ENCODE measurements at regions not wholly inside any gene's neighbourhood (a gene's known extent, or its start where the extent isn't known, plus 50 kb on each side); places are given as distances from the start of the nearest gene placed in this dataset.
"Not testable (repeated sequence)": the region's sequence is repeated elsewhere in the genome, so short reads cannot be mapped to it uniquely, and the experiment has no call there.

DNA sequence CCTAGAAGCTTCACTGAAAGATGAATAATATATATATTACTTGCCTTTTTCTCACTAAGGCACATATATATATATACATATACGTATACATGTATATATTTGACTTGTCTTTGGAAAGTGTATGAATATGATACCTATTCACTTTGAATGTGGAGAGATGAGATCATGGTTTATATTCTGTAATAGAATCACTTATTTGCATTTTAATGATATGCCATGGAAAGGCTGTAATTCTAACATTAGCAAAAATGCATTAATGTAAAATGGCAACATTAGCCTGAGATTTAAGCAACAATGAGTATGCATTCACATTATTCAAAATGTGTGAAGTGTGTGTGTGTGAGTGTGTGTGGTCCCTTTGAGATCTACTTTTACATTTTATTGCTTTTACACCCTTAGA lies 54.5 kb upstream of the PRKD1 start:
- Histone ChIP-seq H3K9me3 (no peaks in the 10 kb centered on the region), H3K27me3 (no peaks in the 10 kb centered on the region), H3K9ac (no peak overlapping the region), H3K27ac (no peak overlapping the region), H3K4me3 (no peak overlapping the region), H4K20me1 (no peaks in the 10 kb centered on the region), H3K4me2 (no peak overlapping the region), H3K4me1 (no peaks in the 10 kb centered on the region), H3K36me3 (no peaks in the 10 kb centered on the region)
- TF ChIP-seq Cebpa-rat (IDR thresholded peaks at IDR 0.05), result no peak

DNA sequence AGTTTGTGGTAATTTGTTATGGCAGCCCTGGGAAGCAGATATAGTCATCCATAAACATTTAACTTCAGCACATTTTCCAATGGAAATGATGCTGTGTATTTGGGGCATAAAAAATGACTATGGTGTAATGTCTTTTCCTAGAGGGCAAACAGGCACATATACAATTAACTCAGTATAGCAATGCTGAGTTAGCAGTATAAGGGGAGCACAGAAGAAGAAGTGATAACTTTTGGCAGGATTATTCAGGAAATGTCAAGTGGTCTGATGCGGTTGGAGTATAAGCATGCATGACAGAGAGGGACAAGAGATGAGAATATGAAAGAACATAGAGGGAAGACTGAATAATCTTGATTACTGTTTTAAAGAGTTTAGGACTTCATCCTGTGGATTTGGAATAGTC lies 55.3 kb upstream of the PRKD1 start:
- H3K4me3 ChIP-seq, result no peak overlapping the region
- no peaks in the 10 kb centered on the region for H4K20me1 ChIP-seq
- H3K4me2 ChIP-seq, result no peak overlapping the region
- H3K4me1 ChIP-seq, result no peaks in the 10 kb centered on the region
- TF ChIP-seq Cebpa-rat (IDR thresholded peaks at IDR 0.05), result no peak
- no peaks in the 10 kb centered on the region for H3K9me3 ChIP-seq
- H3K9ac ChIP-seq, result no peak overlapping the region
- no peaks in the 10 kb centered on the region for H3K36me3 ChIP-seq
- H3K27me3 ChIP-seq, result no peaks in the 10 kb centered on the region
- H3K27ac ChIP-seq, result no peak overlapping the region

DNA sequence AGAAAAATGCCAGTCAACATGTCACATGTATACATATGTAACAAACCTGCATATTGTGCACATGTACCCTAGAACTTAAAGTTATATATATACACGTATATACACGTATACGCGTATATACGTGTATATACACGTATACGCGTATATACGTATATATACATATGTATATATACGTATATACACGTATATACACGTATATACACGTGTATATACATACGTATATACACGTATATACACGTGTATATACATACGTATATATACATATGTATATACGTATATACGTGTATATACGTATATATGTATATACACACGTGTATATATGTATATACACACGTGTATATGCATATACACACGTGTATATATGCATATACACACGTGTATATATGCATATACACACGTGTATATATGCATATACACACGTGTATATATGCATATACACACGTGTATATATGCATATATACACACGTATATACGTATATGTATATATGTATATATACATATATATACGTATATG lies 62.8 kb upstream of the PRKD1 start:
- H3K9me3 ChIP-seq, H3K27me3 ChIP-seq, H4K20me1 ChIP-seq, H3K4me1 ChIP-seq, H3K9ac ChIP-seq, H3K27ac ChIP-seq, H3K4me2 ChIP-seq, H3K36me3 ChIP-seq, H3K4me3 ChIP-seq: not testable (repeated sequence)

DNA sequence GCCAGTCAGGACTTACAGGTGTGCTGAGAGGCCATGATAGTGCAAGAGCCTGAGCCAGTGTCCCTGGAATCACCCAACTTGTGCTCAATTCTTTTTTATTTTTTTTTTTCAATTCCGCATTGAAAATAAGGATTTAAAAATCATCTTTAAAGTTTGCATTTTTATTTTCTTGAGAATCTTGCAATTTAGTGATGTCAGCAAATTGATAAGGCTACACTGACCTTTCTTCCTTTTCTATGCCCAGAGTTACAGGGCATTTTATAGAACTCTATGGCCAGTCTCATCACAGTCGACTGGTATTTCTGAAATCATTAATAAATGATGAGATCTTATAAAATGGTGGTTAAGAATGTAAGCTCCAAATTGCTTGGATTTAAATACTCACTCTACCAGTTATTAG lies 63.3 kb upstream of the PRKD1 start:
- Histone ChIP-seq H3K9ac (no peak overlapping the region), H3K4me3 (no peak overlapping the region), H3K36me3 (no peaks in the 10 kb centered on the region), H4K20me1 (no peaks in the 10 kb centered on the region), H3K4me1 (no peaks in the 10 kb centered on the region), H3K4me2 (no peak overlapping the region), H3K27me3 (no peaks in the 10 kb centered on the region), H3K9me3 (no peaks in the 10 kb centered on the region), H3K27ac (no peak overlapping the region)
- TF ChIP-seq Cebpa-rat (IDR thresholded peaks at IDR 0.05), result no peak

DNA sequence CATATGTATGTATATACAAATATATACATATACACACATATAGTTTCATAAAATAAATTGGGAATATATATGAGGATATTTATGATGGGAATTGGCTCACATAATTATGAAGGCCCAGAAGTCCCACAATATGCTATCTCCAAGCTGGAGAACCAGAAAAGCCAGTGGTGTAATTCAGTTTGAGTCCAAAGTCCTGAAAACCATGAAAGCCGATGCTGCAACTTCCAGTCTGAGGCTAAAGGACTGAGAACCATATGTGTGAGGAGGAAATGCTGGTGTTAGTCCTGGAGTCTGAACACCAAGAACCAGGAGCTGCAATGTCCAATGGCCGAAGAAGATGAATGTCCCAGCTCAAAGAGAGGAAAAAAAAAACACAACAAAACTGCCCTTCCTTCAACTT lies 65.5 kb upstream of the PRKD1 start:
- Histone ChIP-seq H3K9me3 (no peaks in the 10 kb centered on the region), H3K36me3 (no peaks in the 10 kb centered on the region), H3K4me1 (no peaks in the 10 kb centered on the region), H4K20me1 (no peaks in the 10 kb centered on the region), H3K4me2 (no peak overlapping the region), H3K9ac (no peak overlapping the region), H3K27ac (no peak overlapping the region), H3K27me3 (no peaks in the 10 kb centered on the region), H3K4me3 (no peak overlapping the region)
- no peak for TF ChIP-seq Cebpa-rat (IDR thresholded peaks at IDR 0.05)

DNA sequence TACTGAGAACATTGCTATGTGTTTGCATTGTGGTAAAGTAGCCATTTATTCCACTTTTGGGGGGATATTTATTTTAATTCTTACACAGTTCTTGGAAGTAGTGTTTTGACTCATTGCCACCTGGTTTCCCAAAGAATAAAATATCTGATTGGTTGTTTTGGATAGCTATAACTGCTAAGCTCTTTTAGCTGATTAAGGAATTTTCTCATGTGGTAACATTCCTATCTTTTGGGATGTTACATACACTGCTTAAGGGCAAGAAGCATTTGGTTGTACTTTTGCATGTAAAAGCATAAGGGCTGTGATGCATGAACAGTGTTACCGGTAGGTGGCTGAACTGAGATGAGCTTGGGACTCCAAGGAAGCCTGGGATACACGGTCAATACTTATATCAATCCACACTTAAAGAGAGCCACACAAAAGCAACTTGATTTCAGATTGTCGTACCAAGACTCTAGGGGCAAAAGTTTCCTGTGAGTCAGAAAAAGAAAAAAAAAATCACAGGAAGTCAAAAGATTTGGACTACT lies 71.4 kb upstream of the PRKD1 start:
- TF ChIP-seq Cebpa-rat (IDR thresholded peaks at IDR 0.05), result no peak
- Histone ChIP-seq H3K27ac (no peak overlapping the region), H3K9ac (no peak overlapping the region), H3K4me2 (no peak overlapping the region), H3K4me3 (no peak overlapping the region), H3K36me3 (no peaks in the 10 kb centered on the region), H3K27me3 (no peaks in the 10 kb centered on the region), H4K20me1 (no peaks in the 10 kb centered on the region), H3K9me3 (no peaks in the 10 kb centered on the region), H3K4me1 (no peaks in the 10 kb centered on the region)

DNA sequence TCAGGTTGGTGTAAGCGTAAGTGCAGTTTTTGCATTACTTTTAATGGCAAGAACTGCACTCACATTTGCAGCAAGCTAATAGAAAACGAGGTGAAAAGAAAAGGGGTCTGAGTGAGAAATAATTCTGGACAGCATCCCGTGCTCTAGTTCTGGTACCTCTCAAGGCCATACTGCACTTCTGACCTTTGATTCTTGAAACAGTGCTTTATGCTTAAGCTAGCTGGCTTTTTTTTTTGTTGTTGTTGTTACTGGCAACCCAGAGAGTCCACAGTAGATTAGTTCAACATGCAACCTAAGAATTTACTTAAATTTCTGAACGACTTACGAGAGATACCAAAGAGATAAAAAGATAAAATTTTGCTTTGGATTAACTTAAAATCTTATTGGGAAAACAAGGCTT lies 75.2 kb upstream of the PRKD1 start:
- Histone ChIP-seq H3K27ac (no peak overlapping the region), H4K20me1 (no peaks in the 10 kb centered on the region), H3K9ac (no peak overlapping the region), H3K9me3 (no peaks in the 10 kb centered on the region), H3K4me2 (no peak overlapping the region), H3K27me3 (no peaks in the 10 kb centered on the region), H3K36me3 (no peaks in the 10 kb centered on the region), H3K4me3 (no peak overlapping the region), H3K4me1 (no peaks in the 10 kb centered on the region)
- TF ChIP-seq Cebpa-rat (IDR thresholded peaks at IDR 0.05), result no peak

DNA sequence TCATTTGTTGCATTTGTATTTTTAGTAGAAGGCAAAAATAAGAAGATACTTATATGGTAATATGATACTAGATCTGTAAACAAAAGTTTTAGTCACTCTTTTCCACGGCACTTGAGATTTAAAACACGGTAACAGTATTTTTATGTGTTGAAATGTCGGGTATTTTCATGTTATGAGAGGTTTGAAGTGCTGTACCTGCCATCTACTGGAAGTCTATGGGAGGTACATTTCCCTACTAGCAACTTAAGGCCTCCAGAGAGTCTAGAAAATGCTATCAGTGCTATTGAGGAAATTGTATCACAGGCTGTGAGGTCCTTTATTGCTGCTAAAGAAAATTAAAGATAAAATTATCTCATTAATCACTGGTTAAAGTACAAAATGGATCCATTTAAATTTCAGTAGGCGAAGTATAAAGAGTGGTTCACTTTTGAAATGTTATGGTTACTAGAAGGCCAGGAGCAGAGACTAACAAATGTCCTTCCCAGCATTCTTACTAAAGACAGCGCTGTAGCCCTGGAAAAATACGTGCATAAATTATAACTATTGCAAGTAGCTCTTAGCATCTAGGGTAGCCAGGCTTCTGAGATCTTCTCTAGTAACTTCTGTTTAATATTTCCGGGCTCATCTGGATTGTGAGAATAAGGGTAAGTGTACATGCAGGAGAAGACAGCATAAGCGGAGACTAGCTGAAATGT lies 77.6 kb upstream of the PRKD1 start:
- no peak for TF ChIP-seq Cebpa-rat (IDR thresholded peaks at IDR 0.05)
- Histone ChIP-seq H3K4me2 (no peak overlapping the region), H3K9ac (no peak overlapping the region), H3K4me1 (no peaks in the 10 kb centered on the region), H3K9me3 (no peaks in the 10 kb centered on the region), H4K20me1 (no peaks in the 10 kb centered on the region), H3K4me3 (no peak overlapping the region), H3K27ac (no peak overlapping the region), H3K36me3 (no peaks in the 10 kb centered on the region), H3K27me3 (no peaks in the 10 kb centered on the region)

DNA sequence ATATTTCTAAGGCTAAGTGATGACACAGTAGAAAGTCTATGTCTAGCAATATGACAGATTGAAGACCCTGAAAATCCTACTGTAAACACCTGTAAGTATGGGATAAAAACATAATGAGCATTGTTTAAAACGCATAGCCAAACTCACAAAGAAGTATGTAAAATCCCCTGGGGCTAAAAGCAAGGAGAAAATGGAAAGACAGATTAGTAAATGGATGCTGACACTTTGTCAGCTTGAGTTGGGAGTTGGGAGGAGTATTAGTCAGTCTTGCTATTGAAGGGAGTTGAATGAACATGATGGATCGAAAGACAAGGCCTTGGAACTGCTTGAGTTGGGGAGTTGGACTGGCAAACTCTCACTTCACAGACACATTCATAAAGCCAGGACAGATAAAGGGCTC lies 79.0 kb upstream of the PRKD1 start:
- no peak overlapping the region for H3K9ac ChIP-seq
- H3K4me2 ChIP-seq, result no peak overlapping the region
- no peaks in the 10 kb centered on the region for H4K20me1 ChIP-seq
- no peak overlapping the region for H3K27ac ChIP-seq
- no peaks in the 10 kb centered on the region for H3K27me3 ChIP-seq
- no peak overlapping the region for H3K4me3 ChIP-seq
- no peaks in the 10 kb centered on the region for H3K4me1 ChIP-seq
- TF ChIP-seq Cebpa-rat (IDR thresholded peaks at IDR 0.05), result no peak
- no peaks in the 10 kb centered on the region for H3K9me3 ChIP-seq
- no peaks in the 10 kb centered on the region for H3K36me3 ChIP-seq

DNA sequence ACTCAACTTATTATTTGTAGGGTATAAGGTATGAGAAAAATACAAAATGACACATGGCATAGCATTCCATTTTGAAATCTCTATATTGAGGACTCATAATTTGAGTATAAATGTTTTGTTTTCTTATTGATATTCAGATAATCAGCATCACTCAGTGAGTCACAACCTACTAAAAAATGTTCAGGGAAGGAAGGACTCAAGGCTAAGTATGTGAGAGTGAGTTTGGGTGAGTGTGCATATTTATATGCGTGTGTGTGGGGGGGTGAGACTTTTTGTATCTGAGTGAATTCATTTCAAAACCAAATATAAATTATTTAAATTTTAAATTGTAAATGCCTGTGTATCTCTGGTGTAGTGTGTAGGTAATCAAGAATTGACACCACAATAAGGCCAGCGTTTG lies 87.8 kb upstream of the PRKD1 start:
- H3K4me1 ChIP-seq, result no peaks in the 10 kb centered on the region
- H3K27me3 ChIP-seq, result no peaks in the 10 kb centered on the region
- H3K36me3 ChIP-seq, result no peaks in the 10 kb centered on the region
- no peaks in the 10 kb centered on the region for H4K20me1 ChIP-seq
- H3K4me2 ChIP-seq, result no peak overlapping the region
- TF ChIP-seq Cebpa-rat (IDR thresholded peaks at IDR 0.05), result no peak
- no peak overlapping the region for H3K9ac ChIP-seq
- no peaks in the 10 kb centered on the region for H3K9me3 ChIP-seq
- H3K27ac ChIP-seq, result no peak overlapping the region
- H3K4me3 ChIP-seq, result no peak overlapping the region

DNA sequence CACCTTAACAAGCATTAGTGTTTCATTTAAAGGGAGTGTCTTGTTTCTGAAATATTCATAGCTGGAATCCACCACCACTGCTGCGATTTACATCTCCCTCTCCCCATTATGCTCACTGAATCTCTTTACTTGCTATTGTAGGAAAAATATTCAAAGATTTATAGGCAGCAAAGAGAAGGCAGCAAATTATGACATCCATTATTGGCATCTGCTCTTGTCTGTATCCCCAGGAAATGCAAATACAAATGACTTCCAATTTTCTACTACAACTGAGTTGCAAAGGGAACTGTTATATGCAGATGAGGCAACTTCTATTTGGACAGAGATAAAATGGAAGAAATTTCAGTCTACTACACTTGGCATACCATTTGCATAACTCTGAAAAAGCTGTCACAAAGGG lies 88.4 kb upstream of the PRKD1 start:
- H4K20me1 ChIP-seq, result no peaks in the 10 kb centered on the region
- no peak overlapping the region for H3K4me2 ChIP-seq
- TF ChIP-seq Cebpa-rat (IDR thresholded peaks at IDR 0.05), result no peak
- no peaks in the 10 kb centered on the region for H3K4me1 ChIP-seq
- no peaks in the 10 kb centered on the region for H3K9me3 ChIP-seq
- H3K27ac ChIP-seq, result no peak overlapping the region
- no peaks in the 10 kb centered on the region for H3K27me3 ChIP-seq
- no peak overlapping the region for H3K9ac ChIP-seq
- H3K36me3 ChIP-seq, result no peaks in the 10 kb centered on the region
- H3K4me3 ChIP-seq, result no peak overlapping the region
